ENCODE measurements at regions not wholly inside any gene's neighbourhood (a gene's known extent, or its start where the extent isn't known, plus 50 kb on each side); places are given as distances from the start of the nearest gene placed in this dataset.

- TF ChIP-seq MAX (IDR thresholded peaks at IDR 0.05; ENCODE audit: insufficient read depth, insufficient read length) (no peak), CTCF (IDR thresholded peaks at IDR 0.05; ENCODE audit: extremely low read depth in 1 of 2, insufficient read depth in 1 of 2, low read depth in 1 of 2, low read length in 2 of 2) (no peak), EZH2 (IDR thresholded peaks at IDR 0.05; ENCODE audit: borderline replicate concordance, low read depth, low read length, severe bottlenecking) (no peak), POLR2A (IDR thresholded peaks at IDR 0.05; ENCODE audit: low read depth, low read length) (no peak)
Observed at GRCh38 chr11:11672789-11673188, 51.0 kb upstream of the GALNT18 start.

Data from endothelial cell of umbilical vein (primary cell).